Immature natural killer cell (primary cell): ENCODE measurements at regions not wholly inside any gene's neighbourhood (a gene's known extent, or its start where the extent isn't known, plus 50 kb on each side); places are given as distances from the start of the nearest gene placed in this dataset.

Experiments used
- DNase-seq, 3 donors: peaks; one replicate each; pipeline ENCODE4 v3.0.0; 2022; ENCODE audit warnings: mixed read lengths in 1 of 3
- H3K27ac Mint-ChIP-seq, 6 donors: one replicate each; pipeline ENCODE4 v1.8.0; 2020; ENCODE audit warnings: mixed read lengths in 6 of 6, mild to moderate bottlenecking in 5 of 6, inconsistent platforms in 4 of 6, moderate library complexity in 3 of 6
- H3K27me3 Mint-ChIP-seq, 3 donors: one replicate each; pipeline ENCODE4 v1.8.0; 2020 to 2021; ENCODE audit warnings: low read depth in 3 of 3, mild to moderate bottlenecking in 3 of 3, mixed read lengths in 3 of 3, moderate library complexity in 3 of 3, inconsistent platforms in 1 of 3
- H3K36me3 Mint-ChIP-seq, 3 donors: one replicate each; pipeline ENCODE4 v1.8.0; 2020; ENCODE audit warnings: mixed read lengths in 3 of 3, inconsistent platforms in 2 of 3, mild to moderate bottlenecking in 2 of 3
- H3K4me1 Mint-ChIP-seq, 2 donors: one replicate each; pipeline ENCODE4 v1.8.0; 2020; ENCODE audit warnings: inconsistent platforms in 2 of 2, mild to moderate bottlenecking in 2 of 2, mixed read lengths in 2 of 2, moderate library complexity in 1 of 2
- H3K4me3 Mint-ChIP-seq, 5 donors: one replicate each; pipeline ENCODE4 v1.8.0; 2020; ENCODE audit warnings: mild to moderate bottlenecking in 5 of 5, mixed read lengths in 5 of 5, inconsistent platforms in 3 of 5, moderate library complexity in 3 of 5
- H3K9me3 Mint-ChIP-seq, 6 donors: one replicate each; pipeline ENCODE4 v1.8.0; 2020; ENCODE audit warnings: mild to moderate bottlenecking in 6 of 6, mixed read lengths in 6 of 6, inconsistent platforms in 4 of 6, moderate library complexity in 3 of 6

GRCh38 chr3:140829796-140830195 is 111.8 kb upstream of the SLC25A36 start:
- Mint-ChIP-seq H3K27me3 (peaks cover 3 to 6% (median 3%) of the 10 kb centered on the region in 3 donors), H3K4me1 (peaks cover 0 to 3% of the 10 kb centered on the region in 2 donors), H3K36me3 (peaks cover 0 to 3% (median 0%) of the 10 kb centered on the region in 3 donors), H3K27ac (no peak overlapping the region), H3K4me3 (no peak overlapping the region), H3K9me3 (peaks cover 0 to 2% (median 0%) of the 10 kb centered on the region in 6 donors)
- DNase-seq: no peak

- Mint-ChIP-seq H3K4me3 (no peak overlapping the region), H3K9me3 (peaks cover 0 to 2% (median 0%) of the 10 kb centered on the region in 6 donors), H3K27ac (no peak overlapping the region)
These were observed 111.2 kb upstream of the SLC25A36 start for GRCh38 chr3:140830391-140830790.

GRCh38 chr3:140832883-140833282 is 108.8 kb upstream of the SLC25A36 start:
- H3K36me3 Mint-ChIP-seq: peaks cover 0 to 3% (median 0%) of the 10 kb centered on the region in 3 donors
- no peak overlapping the region for H3K27ac Mint-ChIP-seq
- no peaks in the 10 kb centered on the region for H3K9me3 Mint-ChIP-seq
- H3K4me1 Mint-ChIP-seq: peaks cover 0 to 3% of the 10 kb centered on the region in 2 donors
- H3K27me3 Mint-ChIP-seq: peaks cover 3 to 5% (median 4%) of the 10 kb centered on the region in 3 donors
- no peak for DNase-seq
- H3K4me3 Mint-ChIP-seq: no peak overlapping the region

More at GRCh38 chr3:140830391-140830790, 111.2 kb upstream of the SLC25A36 start:
- Mint-ChIP-seq H3K36me3 (peaks cover 0 to 3% (median 0%) of the 10 kb centered on the region in 3 donors), H3K27me3 (peaks cover 3 to 4% (median 3%) of the 10 kb centered on the region in 3 donors), H3K4me1 (peaks cover 0 to 3% of the 10 kb centered on the region in 2 donors)
- no peak for DNase-seq

GRCh38 chr3:140834266-140835037 is 107.2 kb upstream of the SLC25A36 start:
- Mint-ChIP-seq H3K27me3 (peaks cover 3 to 5% (median 4%) of the 10 kb centered on the region in 3 donors), H3K4me1 (peaks cover 0 to 3% of the 10 kb centered on the region in 2 donors), H3K36me3 (peaks cover 0 to 3% (median 0%) of the 10 kb centered on the region in 3 donors), H3K27ac (no peak overlapping the region), H3K4me3 (no peak overlapping the region), H3K9me3 (no peaks in the 10 kb centered on the region)
- DNase-seq: no peak

- H3K4me1 Mint-ChIP-seq: no peaks in the 10 kb centered on the region
- H3K9me3 Mint-ChIP-seq: no peaks in the 10 kb centered on the region
- H3K4me3 Mint-ChIP-seq: no peak overlapping the region
- no peak overlapping the region for H3K27ac Mint-ChIP-seq
- peaks cover 3 to 6% (median 4%) of the 10 kb centered on the region in 3 donors for H3K27me3 Mint-ChIP-seq
- H3K36me3 Mint-ChIP-seq: no peaks in the 10 kb centered on the region
- no peak for DNase-seq
These were observed 98.5 kb upstream of the SLC25A36 start for GRCh38 chr3:140842984-140843649.

GRCh38 chr3:140843656-140844055 is 98.0 kb upstream of the SLC25A36 start:
- DNase-seq: no peak
- H3K27ac Mint-ChIP-seq: no peak overlapping the region
- no peaks in the 10 kb centered on the region for H3K36me3 Mint-ChIP-seq
- no peak overlapping the region for H3K4me3 Mint-ChIP-seq
- H3K9me3 Mint-ChIP-seq: no peaks in the 10 kb centered on the region
- no peaks in the 10 kb centered on the region for H3K4me1 Mint-ChIP-seq
- H3K27me3 Mint-ChIP-seq: peaks cover 3 to 6% (median 4%) of the 10 kb centered on the region in 3 donors

- Mint-ChIP-seq H3K27ac (no peak overlapping the region), H3K4me3 (no peak overlapping the region), H3K9me3 (peaks cover 0 to 1% (median 0%) of the 10 kb centered on the region in 6 donors), H3K27me3 (peaks cover 3 to 8% (median 4%) of the 10 kb centered on the region in 3 donors), H3K4me1 (no peaks in the 10 kb centered on the region), H3K36me3 (no peaks in the 10 kb centered on the region)
- no peak for DNase-seq
These were observed 97.6 kb upstream of the SLC25A36 start for GRCh38 chr3:140844072-140844471.

GRCh38 chr3:140845882-140846281 is 95.8 kb upstream of the SLC25A36 start:
- no peaks in the 10 kb centered on the region for H3K36me3 Mint-ChIP-seq
- H3K27me3 Mint-ChIP-seq: peaks cover 3 to 10% (median 4%) of the 10 kb centered on the region in 3 donors

GRCh38 chr3:140848666-140849065 is 93.0 kb upstream of the SLC25A36 start:
- Mint-ChIP-seq H3K27ac (no peak overlapping the region), H3K9me3 (peaks cover 0 to 2% (median 0%) of the 10 kb centered on the region in 6 donors), H3K36me3 (no peaks in the 10 kb centered on the region), H3K4me1 (no peaks in the 10 kb centered on the region), H3K27me3 (peaks cover 1 to 10% (median 7%) of the 10 kb centered on the region in 3 donors), H3K4me3 (no peak overlapping the region)
- no peak for DNase-seq

More at GRCh38 chr3:140845882-140846281, 95.8 kb upstream of the SLC25A36 start:
- peaks cover 0 to 1% (median 0%) of the 10 kb centered on the region in 6 donors for H3K9me3 Mint-ChIP-seq
- DNase-seq: no peak
- no peaks in the 10 kb centered on the region for H3K4me1 Mint-ChIP-seq
- H3K27ac Mint-ChIP-seq: no peak overlapping the region
- no peak overlapping the region for H3K4me3 Mint-ChIP-seq

- Mint-ChIP-seq H3K36me3 (no peaks in the 10 kb centered on the region), H3K9me3 (peaks cover 0 to 2% (median 0%) of the 10 kb centered on the region in 6 donors), H3K4me1 (no peaks in the 10 kb centered on the region), H3K4me3 (no peak overlapping the region), H3K27me3 (peaks cover 1 to 11% (median 7%) of the 10 kb centered on the region in 3 donors), H3K27ac (no peak overlapping the region)
- no peak for DNase-seq
These were observed 91.3 kb upstream of the SLC25A36 start for GRCh38 chr3:140850210-140850955.

- no peak for DNase-seq
- H3K36me3 Mint-ChIP-seq: no peaks in the 10 kb centered on the region
- peaks cover 4 to 7% (median 4%) of the 10 kb centered on the region in 3 donors for H3K27me3 Mint-ChIP-seq
- no peak overlapping the region for H3K27ac Mint-ChIP-seq
- peaks cover 0 to 2% (median 0%) of the 10 kb centered on the region in 6 donors for H3K9me3 Mint-ChIP-seq
- no peak overlapping the region for H3K4me3 Mint-ChIP-seq
- H3K4me1 Mint-ChIP-seq: no peaks in the 10 kb centered on the region
These were observed 86.7 kb upstream of the SLC25A36 start for GRCh38 chr3:140854961-140855360.

GRCh38 chr3:140856905-140857304 is 84.7 kb upstream of the SLC25A36 start:
- Mint-ChIP-seq H3K36me3 (no peaks in the 10 kb centered on the region), H3K27ac (no peak overlapping the region), H3K4me1 (no peaks in the 10 kb centered on the region), H3K27me3 (peaks cover 3 to 6% (median 4%) of the 10 kb centered on the region in 3 donors), H3K9me3 (no peaks in the 10 kb centered on the region), H3K4me3 (no peak overlapping the region)
- no peak for DNase-seq

- Mint-ChIP-seq H3K4me3 (no peak overlapping the region), H3K27ac (no peak overlapping the region), H3K4me1 (no peaks in the 10 kb centered on the region), H3K27me3 (peaks cover 4 to 6% (median 4%) of the 10 kb centered on the region in 3 donors), H3K36me3 (no peaks in the 10 kb centered on the region), H3K9me3 (no peaks in the 10 kb centered on the region)
- no peak for DNase-seq
These were observed 83.6 kb upstream of the SLC25A36 start for GRCh38 chr3:140857993-140858392.
